Esophagus squamous epithelium (tissue), 4 donors: ENCODE measurements at regions not wholly inside any gene's neighbourhood (a gene's known extent, or its start where the extent isn't known, plus 50 kb on each side); places are given as distances from the start of the nearest gene placed in this dataset.

ENCODE experiments used
- CTCF ChIP-seq, 6 experiments: fragments of 450-650 bp in 4 of 6; fragments of 200-600 bp in 2 of 6; sonication (generic) in 2 of 6; IDR thresholded peaks; one replicate each; pipeline ENCODE4 v1.5.1; 2016 to 2019; ENCODE audit warnings: antibody characterized with exemption in 6 of 6, mild to moderate bottlenecking in 4 of 6, moderate library complexity in 4 of 6
- POLR2A ChIP-seq, 4 donors: fragments of 450-650 bp; IDR thresholded peaks; one replicate each; pipeline ENCODE4 v1.6.1; 2017; ENCODE audit warnings: antibody characterized with exemption in 4 of 4, mild to moderate bottlenecking in 4 of 4, moderate library complexity in 3 of 4

DNA sequence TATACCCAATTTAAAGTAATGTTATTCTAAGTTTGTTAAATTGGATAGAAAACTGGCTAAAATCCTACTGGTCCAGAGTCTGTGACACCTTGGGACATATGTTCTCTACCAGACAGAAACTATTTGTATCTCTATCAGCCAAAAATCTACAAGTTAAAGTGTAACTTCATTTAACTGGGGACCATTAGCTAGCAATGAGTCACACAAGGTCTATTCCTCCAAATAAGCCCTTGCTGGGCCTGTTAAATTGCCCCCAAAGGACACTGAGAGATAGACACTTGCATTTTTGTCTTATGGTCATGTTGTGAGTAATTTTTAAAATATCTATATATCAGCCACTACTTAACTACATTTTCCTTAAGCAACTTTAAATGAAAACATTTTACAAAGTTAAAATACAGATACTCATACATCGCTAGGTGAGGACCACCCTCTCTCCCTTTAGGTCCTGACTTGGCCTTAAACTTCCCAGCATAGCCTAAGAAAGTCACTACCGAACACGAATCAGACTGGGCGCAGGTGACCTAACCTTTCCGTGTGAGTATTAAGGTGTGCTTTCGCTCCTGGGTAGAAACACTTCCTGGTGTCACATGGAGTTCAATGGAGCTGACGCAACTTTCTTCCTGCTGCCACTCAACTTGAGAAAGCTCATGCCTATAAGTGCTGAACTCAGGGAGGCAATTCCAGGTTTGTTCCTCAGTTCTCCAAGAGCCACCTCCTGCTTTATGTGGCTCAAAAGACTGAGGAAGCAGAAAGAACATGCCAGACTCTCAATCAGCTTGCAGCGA, 249.1 kb downstream of the DIRAS2 start:
- no peak for TF ChIP-seq CTCF (IDR thresholded peaks at IDR 0.05)
- TF ChIP-seq POLR2A (IDR thresholded peaks at IDR 0.05) = no peak
